CD4-positive, alpha-beta T cell treated with Interleukin-2 at 100 ng/mL for 4 hours (primary cell): ENCODE measurements at regions not wholly inside any gene's neighbourhood (a gene's known extent, or its start where the extent isn't known, plus 50 kb on each side); places are given as distances from the start of the nearest gene placed in this dataset.
"Not testable (repeated sequence)": the region's sequence is repeated elsewhere in the genome, so short reads cannot be mapped to it uniquely, and the experiment has no call there.

Experiments
- DNase-seq: peaks from one replicate; pipeline ENCODE4 v3.0.0-alpha.2; 2020; ENCODE audit warnings: low spot score

DNA sequence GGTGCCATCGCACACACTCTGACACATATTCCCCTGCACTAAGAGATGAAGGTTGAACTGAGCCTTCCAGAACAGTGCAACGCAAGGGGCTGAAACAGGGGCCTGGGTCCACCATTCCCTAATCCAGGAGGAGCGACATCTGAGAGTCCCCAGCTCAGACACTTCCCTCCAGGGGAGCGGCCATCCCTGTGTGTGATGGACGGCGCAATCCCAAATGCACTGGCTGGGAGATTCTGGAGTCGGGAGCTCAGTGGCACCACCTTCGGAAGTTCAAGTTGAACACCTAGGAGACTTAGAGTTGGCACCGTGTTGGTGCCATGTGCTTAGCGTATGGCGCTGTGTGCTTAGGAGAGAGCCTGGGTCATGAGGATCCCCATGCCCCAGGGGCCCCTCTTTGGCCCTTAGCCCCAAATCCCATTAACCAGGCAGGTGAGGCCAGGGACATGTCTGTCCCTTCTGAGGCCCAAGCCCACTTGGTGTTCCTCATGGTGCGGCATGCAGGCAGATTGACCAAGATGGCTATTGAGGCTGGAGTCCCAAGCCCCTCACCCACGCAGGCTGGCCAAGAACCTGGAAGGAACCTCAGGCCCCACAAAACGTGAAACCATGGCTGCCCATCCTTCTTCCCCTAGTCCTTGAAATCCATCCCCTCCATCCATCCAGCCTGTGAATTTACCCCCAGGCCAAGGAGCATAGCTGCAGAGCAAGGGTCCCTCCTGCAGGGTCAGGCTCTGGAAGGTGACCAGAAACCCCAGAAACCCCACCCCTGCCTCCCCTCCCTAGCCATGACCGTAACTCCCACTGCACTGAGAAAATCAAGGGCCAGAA is 114.1 kb upstream of the OTOS start:
- no peak for DNase-seq

DNA sequence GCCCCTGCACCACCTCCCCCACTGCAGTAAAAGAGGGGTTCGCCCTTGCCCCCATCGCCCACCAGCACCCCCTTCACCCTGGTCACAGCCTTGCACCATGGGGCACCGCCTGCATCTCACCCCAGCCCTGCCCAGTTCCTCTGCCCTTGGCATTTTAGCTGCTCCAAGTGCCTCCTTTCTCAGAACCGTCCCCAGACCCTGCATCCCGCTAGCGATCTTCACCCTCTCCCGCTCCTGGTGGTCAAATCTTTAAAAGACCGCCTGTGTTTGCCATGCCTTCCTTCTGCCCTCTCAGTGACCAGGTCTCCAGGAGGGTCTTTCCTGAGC is 114.7 kb upstream of the OTOS start:
- no peak for DNase-seq

DNA sequence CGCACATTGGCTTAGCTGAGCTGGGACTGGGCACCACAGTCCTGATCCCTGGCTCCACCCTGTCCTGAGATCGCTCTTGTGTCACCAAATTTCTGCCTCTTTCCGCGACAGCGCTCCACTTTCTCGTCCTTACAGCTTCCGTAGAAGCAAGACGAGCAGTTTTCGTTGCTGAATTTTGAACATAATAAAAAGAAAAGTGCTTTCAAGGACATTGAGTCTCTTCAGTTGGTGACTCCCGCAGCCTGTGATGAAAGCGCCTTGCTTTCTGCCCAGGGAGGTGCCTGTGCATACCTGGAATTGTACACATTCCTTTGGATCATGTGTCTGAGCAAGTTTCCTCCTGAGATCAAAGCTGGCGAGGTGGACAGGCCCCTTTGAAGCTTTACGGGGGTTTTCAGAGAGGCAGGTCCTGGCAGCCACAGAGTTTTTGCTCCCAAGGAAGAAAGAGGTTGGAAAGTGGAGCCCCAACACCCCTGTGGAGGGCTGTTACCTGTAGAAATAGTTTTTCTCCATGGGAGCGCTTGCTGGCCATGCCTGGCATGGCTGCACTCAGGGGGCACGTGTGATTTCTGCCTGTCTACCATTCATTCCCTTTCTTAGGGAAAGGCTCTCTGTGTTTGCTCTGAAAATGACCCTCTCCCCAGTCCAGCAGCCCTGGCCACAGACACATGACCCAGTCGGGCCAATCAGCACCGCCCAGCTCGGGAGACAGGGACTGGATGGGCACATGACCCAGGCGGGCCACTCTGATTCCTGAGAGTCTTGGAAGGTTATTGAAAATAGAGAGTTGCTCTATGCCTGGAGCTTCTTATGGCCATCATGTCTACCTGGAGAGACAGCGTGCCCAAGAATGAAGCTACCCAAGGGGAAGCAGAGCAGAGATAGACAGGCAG is 115.6 kb upstream of the OTOS start:
- DNase-seq, result no peak

DNA sequence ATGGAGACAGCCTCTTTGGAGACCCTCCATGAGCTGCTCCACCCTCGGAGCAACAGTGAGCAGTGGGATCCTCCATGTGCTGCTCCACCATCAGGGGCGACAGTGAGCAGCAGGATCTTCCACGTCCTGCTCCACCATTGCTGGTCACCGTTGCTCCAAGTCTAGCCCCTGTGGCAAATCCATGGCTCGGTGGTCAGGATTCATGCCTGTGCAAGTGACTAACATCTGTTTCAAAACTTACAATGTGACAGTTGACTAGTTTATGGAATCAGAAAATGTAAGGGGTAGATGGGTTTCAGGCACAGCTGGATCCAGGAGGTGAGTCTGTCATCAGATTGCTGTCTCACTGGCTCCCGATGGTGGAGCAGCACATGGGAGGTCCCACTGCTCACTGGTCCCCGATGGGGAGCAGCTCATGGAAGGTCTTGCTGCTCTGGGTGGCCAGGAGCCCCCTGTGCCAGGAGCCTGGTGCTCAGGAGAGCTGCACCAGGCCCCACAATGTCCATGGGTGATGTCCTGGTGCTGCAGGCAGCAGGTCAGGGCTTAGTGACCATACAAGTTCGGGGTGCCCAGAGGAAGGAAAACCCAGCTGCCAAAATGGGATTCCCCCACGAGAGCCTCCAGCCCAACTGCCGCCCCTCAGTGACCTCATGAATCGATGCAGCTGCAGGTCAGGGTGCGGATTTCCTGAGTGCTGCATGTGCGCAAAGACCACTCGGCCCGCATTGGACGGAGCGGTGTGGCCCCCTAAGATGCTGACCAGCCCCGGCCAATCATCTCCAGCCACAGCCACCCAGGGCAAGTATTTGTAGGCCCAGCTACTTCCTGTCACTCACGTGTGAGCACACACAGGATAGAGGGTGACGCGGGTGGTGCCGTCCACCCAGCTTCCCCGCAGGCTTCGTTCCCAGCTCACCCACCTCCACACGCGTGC is 116.5 kb upstream of the OTOS start:
- no peak for DNase-seq

DNA sequence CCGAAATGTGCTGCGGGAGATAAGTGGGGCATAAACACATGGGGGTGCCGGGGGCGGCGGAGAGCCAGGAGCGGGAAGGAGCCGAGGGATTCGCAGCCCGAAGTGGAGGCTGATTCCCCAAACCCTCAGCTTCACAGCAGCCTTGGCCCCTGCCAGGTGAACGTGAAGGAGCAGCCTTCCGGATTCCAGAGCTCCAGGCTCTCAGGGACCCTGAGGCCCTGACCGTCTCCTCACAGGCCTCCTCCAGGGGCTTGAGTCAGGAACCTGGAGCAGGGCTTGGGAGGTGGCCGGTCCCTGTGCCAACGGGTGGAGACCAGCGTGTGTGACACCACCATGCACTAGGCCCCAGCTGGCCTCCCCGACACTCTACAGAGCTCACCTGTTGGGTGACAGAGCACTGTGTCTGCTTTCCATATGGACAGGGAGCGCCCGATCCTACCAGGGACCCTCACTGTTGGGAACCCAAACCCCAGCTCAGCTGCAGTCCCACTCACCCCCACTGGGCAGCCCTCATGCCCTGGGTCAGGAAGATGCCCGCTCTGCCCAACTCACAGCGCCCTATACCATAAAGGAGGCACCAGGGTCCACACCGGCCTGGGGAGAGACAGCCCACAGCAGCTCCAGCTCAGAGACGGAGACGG is 117.6 kb upstream of the OTOS start:
- DNase-seq, result no peak

DNA sequence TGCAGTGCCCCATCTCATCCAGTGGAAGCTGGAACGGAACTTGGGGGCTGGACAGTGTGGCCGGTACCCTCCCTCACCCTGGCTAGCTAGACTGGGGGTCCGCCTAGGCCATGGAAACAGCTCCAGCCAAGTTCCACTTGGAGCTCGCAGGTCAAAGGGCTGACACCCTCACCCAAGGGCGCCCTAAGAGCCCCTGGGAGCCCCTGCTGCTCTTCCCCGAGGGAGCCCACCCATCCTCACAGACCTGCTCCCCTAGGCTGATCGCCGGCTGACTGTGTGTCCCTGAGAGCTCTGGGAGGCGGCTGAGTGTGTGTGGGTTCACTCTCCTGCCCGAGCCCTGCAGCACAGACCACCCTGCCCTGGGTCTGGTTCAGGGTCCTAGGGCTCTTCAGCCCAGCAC is 118.2 kb upstream of the OTOS start:
- no peak for DNase-seq

DNA sequence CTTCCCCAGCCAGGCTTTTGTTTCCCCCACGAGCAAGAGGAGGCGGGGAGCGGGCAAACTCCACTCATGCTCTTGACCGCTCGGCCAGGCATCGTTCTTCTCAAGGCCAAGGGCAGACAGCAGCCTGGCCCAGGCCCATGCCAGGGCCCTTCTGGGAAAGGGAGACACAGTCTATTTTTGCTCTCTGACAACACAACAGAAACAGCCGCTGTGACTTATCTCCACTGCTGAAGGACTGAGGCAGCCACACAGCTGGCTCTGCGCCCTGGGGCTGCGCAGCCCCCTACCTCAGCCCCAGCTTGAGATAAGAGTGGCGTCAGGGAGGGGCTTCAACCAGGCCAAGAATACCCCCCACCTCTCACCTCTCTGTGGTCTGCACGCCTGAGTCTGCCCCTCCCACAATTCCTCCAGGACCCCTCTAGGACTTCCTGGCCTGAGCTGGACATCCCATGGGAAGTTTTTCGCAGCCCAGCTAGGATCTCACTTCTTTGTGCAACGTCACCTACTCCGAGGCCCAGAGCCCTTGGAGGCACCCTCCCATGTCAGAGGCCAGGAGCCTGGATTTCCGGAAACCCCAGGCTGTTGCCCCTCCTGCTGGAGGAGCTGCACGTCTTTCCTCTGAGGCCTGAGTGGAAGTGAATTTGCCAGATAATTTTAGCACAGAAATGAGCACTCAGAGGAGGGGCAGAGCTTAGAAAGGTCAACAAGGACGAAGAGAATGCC is 118.9 kb upstream of the OTOS start:
- no peak for DNase-seq

DNA sequence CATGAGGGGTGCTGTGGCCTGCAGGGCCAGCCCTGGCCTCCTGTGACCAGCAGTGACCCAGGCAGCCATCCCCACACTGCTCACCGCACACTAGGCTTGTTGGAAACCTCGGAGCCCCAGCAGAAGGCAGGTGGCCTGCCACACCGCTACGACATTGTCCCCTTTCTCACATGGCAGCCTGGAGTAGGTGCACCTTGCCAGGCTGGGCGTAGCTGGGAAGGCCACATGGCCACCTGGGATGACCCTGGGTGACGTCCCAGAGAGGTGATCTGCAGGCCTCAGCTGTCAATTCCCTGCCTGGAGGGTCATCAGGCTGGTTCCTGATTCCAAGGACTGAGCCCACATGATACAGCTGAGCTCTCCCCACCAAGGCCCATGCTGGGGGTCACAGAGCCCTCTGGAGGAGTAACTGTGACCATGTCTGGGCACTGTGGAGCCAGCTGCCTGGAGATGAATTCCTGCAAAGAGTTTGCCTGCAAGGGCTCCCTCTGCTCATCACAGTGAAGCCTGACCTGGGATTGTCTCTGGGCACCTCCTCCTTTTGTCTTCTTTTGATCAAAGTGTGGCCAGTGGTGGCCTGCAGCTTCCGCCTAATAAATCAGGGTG is 119.6 kb upstream of the OTOS start:
- no peak for DNase-seq

DNA sequence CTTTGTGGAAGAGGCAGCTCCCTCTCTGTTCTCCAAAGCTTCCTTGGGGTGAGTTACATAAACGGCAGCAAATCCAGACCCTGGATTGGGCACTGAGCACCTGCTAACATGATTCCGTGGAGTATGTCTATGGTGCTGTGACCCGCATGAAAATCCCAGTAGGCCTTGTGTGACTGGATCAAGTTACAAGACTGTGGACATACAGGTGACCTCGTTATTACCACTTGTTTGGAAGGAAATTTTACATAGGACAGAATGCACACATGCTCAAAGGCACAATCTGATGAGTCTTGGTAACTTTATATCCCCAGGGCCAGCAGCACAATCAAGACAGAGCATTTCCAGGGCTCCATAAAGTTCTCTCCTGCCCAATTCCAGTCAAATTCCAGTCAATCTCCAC is 120.2 kb upstream of the OTOS start:
- no peak for DNase-seq

DNA sequence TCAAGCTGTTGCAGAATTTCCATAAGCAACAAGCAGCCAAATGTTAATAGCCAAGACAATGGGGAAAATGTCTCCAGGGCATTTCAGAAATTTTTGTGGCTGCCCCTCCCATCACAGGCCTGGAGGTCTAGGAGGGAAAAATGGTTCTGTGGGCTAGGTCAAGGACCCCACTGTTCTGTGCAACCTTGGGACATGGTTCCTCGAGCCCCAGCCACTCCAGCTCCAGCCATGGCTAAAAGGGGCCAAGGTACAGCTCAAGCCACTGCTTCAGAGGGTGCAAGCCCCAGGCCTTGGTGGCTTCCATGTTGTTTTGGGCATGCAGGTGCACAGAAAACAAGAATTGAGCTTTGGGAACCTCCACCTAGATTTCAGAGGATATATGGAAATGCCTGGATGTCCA is 122.1 kb upstream of the OTOS start:
- DNase-seq, result not testable (repeated sequence)

DNA sequence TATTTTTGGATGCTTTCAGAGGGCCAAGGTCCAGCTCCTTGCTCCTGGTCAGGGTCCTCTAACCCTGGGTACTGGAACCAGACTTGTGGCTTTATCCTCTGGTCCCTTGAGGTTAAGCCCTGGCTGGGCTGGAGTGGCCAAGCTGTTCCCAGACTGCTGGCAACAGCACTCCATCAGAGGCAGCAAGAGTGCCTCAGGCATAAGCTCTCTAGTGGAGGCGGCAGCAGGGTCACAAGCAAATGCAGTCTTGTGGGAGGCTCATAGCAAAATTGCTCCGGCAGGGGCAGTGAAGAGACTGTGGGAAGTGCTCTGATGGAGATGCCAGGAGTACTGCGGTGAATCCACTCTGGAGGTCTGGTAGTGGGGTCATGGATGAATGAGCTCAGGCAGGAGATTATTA is 128.9 kb upstream of the OTOS start:
- no peak for DNase-seq

DNA sequence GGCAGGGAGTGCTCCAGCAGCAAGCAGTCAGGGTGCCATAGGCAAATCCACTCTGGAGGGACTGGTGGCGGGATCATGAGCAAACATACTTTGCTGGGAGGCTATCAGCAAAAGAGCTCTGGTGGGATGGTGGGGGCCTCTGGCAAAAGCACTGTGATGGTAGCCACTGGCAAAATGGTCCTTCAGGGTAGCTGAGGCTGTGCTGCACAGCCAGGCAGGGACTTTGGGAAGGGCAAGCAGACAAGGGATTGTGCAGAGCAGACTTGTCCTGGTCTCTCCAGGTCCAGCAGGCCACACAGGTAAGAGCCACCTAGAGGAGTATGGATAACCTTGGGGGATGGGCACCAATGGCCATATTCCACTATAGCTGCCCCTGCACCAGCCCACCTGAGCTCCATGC is 129.4 kb upstream of the OTOS start:
- no peak for DNase-seq

DNA sequence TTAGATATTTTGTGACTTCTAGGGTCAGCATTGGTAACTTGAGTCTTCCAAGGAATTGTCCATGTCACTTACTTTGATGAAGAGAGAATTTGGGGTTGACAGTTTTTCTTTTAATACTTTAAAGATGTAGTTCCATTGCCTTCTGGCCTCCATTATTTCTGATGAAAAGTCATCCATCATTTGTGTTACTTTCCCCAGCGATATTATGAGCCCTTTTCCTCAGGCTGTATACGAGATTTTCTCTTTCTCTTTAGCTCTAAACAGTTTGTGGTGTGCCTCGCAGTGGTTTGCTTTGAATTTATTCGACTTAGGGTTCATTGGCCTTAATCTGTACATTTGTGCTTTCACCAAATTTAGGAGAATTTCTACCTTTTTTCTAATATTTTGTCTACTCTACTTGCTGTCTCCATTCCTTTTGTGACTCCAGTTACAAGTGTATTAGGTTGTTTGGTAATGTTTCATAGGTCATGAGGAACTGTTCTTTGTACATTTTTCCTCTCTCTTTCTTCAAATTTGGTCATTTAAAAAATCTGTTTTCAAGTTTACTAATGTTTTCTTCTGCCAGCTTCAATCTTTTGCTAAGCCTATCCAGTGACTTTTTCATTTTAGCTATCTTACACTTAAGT is 131.4 kb upstream of the OTOS start:
- DNase-seq, result no peak

DNA sequence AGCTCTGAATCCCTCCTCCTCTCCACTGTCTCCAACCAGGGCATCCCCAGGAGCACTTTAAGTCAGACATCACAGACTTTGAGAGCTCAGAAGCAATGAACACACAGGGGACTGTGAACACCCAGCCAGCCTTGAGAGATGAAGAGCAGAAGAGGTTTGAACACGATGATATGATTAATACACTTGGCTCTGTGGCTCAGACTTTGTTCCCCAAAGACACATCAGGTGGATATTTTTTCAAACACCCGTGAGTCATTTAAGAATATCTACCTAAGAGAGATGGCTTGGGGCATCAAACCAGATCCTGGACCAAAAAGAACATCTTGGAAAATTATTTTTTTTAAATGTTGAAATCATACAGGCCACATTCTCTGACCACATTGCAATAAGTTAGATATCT is 134.9 kb upstream of the OTOS start:
- no peak for DNase-seq

DNA sequence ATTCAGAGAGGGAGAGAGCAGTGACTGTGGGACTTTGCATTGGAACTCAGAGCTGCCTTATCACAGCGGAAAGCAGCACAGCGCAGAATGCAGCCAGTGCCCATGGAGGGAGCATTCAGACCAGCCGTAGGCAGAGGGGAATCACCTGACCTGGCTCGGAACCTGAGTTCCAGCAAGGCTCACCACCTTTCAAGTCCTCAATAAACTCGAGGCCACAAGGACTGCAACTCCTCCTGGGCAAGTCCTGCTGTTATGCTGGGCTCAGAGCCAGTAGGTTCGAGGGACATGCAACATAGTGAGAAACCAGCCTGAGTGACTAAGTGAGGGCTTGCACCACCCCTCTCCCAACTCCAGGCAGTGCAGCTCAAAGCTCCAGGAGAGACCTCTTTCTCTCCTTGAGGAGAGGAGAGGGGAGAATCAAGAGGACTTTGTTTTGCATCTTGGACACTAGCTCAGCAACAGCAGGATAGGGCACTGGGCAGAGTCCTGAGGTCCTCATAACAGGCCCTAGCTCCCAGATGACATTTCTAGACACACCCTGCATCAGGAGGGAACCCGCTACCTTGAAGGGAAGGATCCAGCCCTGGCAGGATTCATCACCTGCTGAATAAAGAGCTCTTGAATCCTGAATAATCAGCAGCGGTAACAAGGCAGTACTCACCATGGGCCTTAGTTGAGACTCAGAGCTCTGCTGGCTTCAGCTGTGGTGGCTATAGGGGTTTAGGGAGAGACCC is 136.8 kb upstream of the OTOS start:
- DNase-seq, result no peak

DNA sequence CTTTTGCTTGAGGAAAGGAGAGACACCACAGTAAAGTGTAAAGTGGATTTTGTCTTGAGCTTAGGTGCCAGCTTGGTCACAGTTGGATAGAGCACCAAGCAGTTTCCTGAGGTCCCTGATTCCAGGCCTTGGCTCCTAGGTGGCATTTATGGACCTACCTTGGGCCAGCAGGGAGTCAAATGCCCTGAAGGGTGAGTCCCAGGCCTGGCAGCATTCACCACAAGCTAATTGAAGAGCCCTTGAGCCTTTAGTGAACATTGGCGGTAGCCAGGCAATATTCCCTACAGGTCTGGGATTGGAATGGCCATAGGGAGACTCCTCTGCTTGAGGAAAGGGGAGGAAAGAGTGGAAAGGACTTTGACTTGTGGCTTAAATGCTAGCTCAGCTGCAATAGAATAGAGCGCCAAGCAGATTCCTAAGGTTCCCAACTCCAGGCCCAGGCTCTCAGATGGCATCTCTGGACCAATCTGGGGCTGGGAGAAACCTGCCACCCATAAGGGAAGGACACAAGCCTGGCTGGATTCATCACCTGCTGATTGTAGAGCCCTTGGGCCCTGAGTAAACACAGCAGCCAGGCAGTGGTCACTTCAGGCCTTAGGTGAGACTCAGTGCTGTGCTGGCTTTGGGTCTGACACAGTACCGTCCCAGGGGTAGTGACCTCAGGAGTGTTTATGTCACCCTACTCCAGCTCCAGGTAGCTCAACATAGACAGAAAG is 137.5 kb upstream of the OTOS start:
- no peak for DNase-seq

DNA sequence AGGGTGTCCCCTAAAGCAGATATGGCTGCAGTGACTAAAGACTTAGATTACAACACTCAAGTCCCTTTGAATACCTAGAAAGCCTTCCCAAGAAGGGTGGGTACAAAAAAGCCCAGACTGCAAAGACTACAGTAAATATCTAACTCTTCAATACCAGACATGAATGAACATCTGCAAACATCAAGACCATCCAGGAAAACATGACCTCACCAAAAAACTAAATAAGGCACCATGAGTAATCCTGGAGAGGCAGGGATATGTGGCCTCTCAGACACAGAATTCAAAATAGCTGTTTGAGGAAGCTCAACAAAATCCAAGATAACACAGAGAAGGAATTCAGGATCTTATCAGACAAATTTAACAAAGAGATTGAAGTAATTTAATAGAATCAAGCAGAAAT is 138.2 kb upstream of the OTOS start:
- no peak for DNase-seq

DNA sequence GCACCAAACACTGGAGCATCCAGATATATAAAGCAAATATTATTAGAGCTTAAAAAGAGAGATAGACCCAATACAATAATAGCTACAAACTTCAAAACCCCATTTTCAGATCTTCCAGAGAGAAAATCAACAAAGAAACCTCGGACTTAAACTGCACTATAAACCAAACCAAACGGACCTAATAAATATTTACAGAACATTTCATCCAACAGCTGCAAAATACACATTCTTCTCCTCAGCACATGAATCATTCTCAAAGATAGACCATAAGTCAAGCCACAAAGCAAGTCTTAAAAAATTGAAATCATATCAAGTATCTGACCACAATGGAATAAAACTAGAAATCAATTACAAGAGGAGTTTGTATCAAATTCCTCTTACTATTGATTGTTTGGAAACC is 140.2 kb upstream of the OTOS start:
- no peak for DNase-seq
